Neuronal stem cell (in vitro differentiated cells): ENCODE measurements at regions not wholly inside any gene's neighbourhood (a gene's known extent, or its start where the extent isn't known, plus 50 kb on each side); places are given as distances from the start of the nearest gene placed in this dataset.
"Not testable (repeated sequence)": the region's sequence is repeated elsewhere in the genome, so short reads cannot be mapped to it uniquely, and the experiment has no call there.

Source experiments
- DNase-seq: peaks from one replicate; pipeline ENCODE4 v3.0.0-alpha.2; 2013; ENCODE audit warnings: low spot score
- H2AFZ ChIP-seq: one replicate; pipeline ENCODE4 v1.6.1; 2013; ENCODE audit warnings: mild to moderate bottlenecking, low read length, inconsistent platforms
- H2AK5ac ChIP-seq: 2 replicates; pipeline ENCODE4 v1.6.1; 2013; ENCODE audit warnings: low read depth, mild to moderate bottlenecking, inconsistent platforms, low read length, moderate library complexity, mixed read lengths
- H2BK120ac ChIP-seq: 2 replicates; pipeline ENCODE4 v1.6.1; 2013; ENCODE audit warnings: low read depth, mild to moderate bottlenecking, inconsistent platforms, low read length, moderate library complexity, mixed read lengths
- H2BK12ac ChIP-seq: one replicate; pipeline ENCODE4 v1.6.1; 2013; ENCODE audit warnings: low read length, inconsistent platforms
- H2BK15ac ChIP-seq: 2 replicates; pipeline ENCODE4 v1.6.1; 2013; ENCODE audit warnings: mild to moderate bottlenecking, low read length, inconsistent platforms, mixed read lengths
- H2BK5ac ChIP-seq: one replicate; pipeline ENCODE4 v1.6.1; 2013; ENCODE audit warnings: inconsistent platforms, mild to moderate bottlenecking, low read length, moderate library complexity
- H3K14ac ChIP-seq: one replicate; pipeline ENCODE4 v1.6.1; 2013; ENCODE audit warnings: low read length, inconsistent platforms
- H3K18ac ChIP-seq: 2 replicates; pipeline ENCODE4 v1.6.1; 2013; ENCODE audit warnings: low read length, inconsistent platforms
- H3K23ac ChIP-seq: 2 replicates; pipeline ENCODE4 v1.6.1; 2013; ENCODE audit warnings: low read depth, mild to moderate bottlenecking, mixed read lengths, low read length, inconsistent platforms; ENCODE audit not compliant: poor library complexity
- H3K27ac ChIP-seq: replicated peaks from 3 replicates; pipeline ENCODE4 v1.5.1; 2013; ENCODE audit warnings: low read length, inconsistent platforms
- H3K27me3 ChIP-seq, 3 experiments: 2 replicates each; pipeline ENCODE4 v1.6.1; 2013; ENCODE audit warnings: low read length in 3 of 3, mild to moderate bottlenecking in 2 of 3, inconsistent platforms in 1 of 3, low read depth in 1 of 3, mixed read lengths in 1 of 3, moderate library complexity in 1 of 3; ENCODE audit not compliant: control insufficient read depth in 3 of 3, insufficient read depth in 3 of 3
- H3K36me3 ChIP-seq, 2 donors: replicated peaks in 1 of 2; 2 replicates each; pipeline ENCODE4 v1.6.1; 2013; ENCODE audit warnings: low read length in 2 of 2; ENCODE audit not compliant: control insufficient read depth in 2 of 2, insufficient read depth in 2 of 2
- H3K4ac ChIP-seq: 2 replicates; pipeline ENCODE4 v1.6.1; 2013; ENCODE audit warnings: inconsistent platforms, mild to moderate bottlenecking, low read length, moderate library complexity
- H3K4me1 ChIP-seq, 2 donors: 1 replicate in 1 of 2; 2 replicates in 1 of 2; pipeline ENCODE4 v1.6.1; 2013; ENCODE audit warnings: low read length in 2 of 2, low read depth in 1 of 2; ENCODE audit not compliant: control insufficient read depth in 2 of 2, insufficient read depth in 1 of 2
- H3K4me2 ChIP-seq: one replicate; pipeline ENCODE4 v1.6.1; 2013; ENCODE audit warnings: mild to moderate bottlenecking, low read length, inconsistent platforms; ENCODE audit not compliant: insufficient read depth, poor library complexity, severe bottlenecking
- H3K4me3 ChIP-seq, 2 donors: 2 replicates each; pipeline ENCODE4 v1.5.1; 2013; ENCODE audit warnings: low read length in 2 of 2, mild to moderate bottlenecking in 2 of 2, inconsistent platforms in 1 of 2, moderate library complexity in 1 of 2
- H3K79me1 ChIP-seq: one replicate; pipeline ENCODE4 v1.6.1; 2013; ENCODE audit warnings: low read depth, mild to moderate bottlenecking, inconsistent platforms, low read length, moderate library complexity
- H3K9ac ChIP-seq: one replicate; pipeline ENCODE4 v1.6.1; 2013; ENCODE audit warnings: mild to moderate bottlenecking, low read depth, low read length, inconsistent platforms; ENCODE audit not compliant: poor library complexity
- H3K9me3 ChIP-seq, 2 donors: replicated peaks in 1 of 2; 2 replicates each; pipeline versions ENCODE3 to v1.6.1; 2013; ENCODE audit warnings: low read length in 2 of 2, mild to moderate bottlenecking in 2 of 2, inconsistent platforms in 1 of 2, low read depth in 1 of 2, mixed read lengths in 1 of 2, moderate library complexity in 1 of 2; ENCODE audit not compliant: control insufficient read depth in 2 of 2, insufficient read depth in 1 of 2
- H4K8ac ChIP-seq: one replicate; pipeline ENCODE4 v1.6.1; 2013; ENCODE audit warnings: low read depth, mild to moderate bottlenecking, inconsistent platforms, low read length, moderate library complexity
- H4K91ac ChIP-seq: one replicate; pipeline ENCODE4 v1.6.1; 2013; ENCODE audit warnings: low read length, low read depth, mild to moderate bottlenecking, inconsistent platforms; ENCODE audit not compliant: poor library complexity
- WGBS, 2 donors: extraction: QIAGEN DNeasy Blood & Tissue Kit; methylation state at CpG; one replicate each; pipeline ENCODE4 v1.1.7; 2013; ENCODE audit warnings: missing lambda C conversion rate in 2 of 2, mixed read lengths in 1 of 2; ENCODE audit not compliant: insufficient read length in 2 of 2, insufficient replicate concordance in 1 of 2; ENCODE audit errors: extremely low coverage in 2 of 2; 5-methylcytosine and 5-hydroxymethylcytosine counted together

DNA sequence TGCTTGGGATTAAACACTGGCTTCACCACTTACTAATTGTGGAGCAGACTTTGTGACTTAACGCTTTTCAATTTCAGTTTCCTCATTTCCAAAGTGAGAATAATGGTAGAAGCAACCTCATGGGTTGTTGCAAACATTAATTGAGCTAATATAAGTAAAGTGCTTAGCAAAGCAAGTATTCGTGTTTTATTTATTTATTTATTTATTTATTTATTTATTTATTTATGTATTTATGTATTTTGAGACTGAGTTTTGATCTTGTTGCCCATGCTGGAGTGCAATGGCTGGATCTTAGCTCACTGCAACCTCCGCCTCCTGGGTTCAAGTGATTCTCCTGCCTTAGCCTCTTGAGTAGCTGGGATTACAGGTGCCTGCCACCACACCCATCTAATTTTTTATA is 171.2 kb upstream of the SLC16A7 start:
- not testable (repeated sequence) for H2AK5ac ChIP-seq, H4K91ac ChIP-seq, H3K14ac ChIP-seq, H3K4ac ChIP-seq, H2BK12ac ChIP-seq, H4K8ac ChIP-seq, H3K23ac ChIP-seq, H2BK15ac ChIP-seq, H3K36me3 ChIP-seq, H3K4me2 ChIP-seq, H3K9ac ChIP-seq, H3K9me3 ChIP-seq, H2AFZ ChIP-seq, DNase-seq, H2BK5ac ChIP-seq, H3K4me1 ChIP-seq, H3K4me3 ChIP-seq, H3K27ac ChIP-seq, H3K27me3 ChIP-seq, H3K18ac ChIP-seq, H2BK120ac ChIP-seq, H3K79me1 ChIP-seq
- no CpG with 5 or more reads among the region's 3 CpGs for WGBS, 2 donors

GRCh38 chr12:59414051-59414450 is 181.8 kb upstream of the SLC16A7 start:
- H2BK5ac ChIP-seq = no peak overlapping the region
- H3K4me1 ChIP-seq = no peaks in the 10 kb centered on the region
- H3K9me3 ChIP-seq = no peaks in the 10 kb centered on the region
- no peak for DNase-seq
- no peak overlapping the region for H3K9ac ChIP-seq
- no peak overlapping the region for H2BK12ac ChIP-seq
- H2BK15ac ChIP-seq = no peak overlapping the region
- no peak overlapping the region for H4K91ac ChIP-seq
- H2AK5ac ChIP-seq = no peak overlapping the region
- no peaks in the 10 kb centered on the region for H3K36me3 ChIP-seq
- H3K79me1 ChIP-seq = no peaks in the 10 kb centered on the region
- no peak overlapping the region for H3K27ac ChIP-seq
- H3K4ac ChIP-seq = no peak overlapping the region
- H4K8ac ChIP-seq = no peak overlapping the region
- no peaks in the 10 kb centered on the region for H3K27me3 ChIP-seq
- no peak overlapping the region for H2AFZ ChIP-seq
- no peak overlapping the region for H3K14ac ChIP-seq
- no peak overlapping the region for H3K4me3 ChIP-seq
- no peak overlapping the region for H3K18ac ChIP-seq
- no peak overlapping the region for H2BK120ac ChIP-seq
- no CpG with 5 or more reads among the region's 1 CpG for WGBS, 2 donors
- no peak overlapping the region for H3K23ac ChIP-seq
- no peak overlapping the region for H3K4me2 ChIP-seq

GRCh38 chr12:59408431-59408830 is 187.4 kb upstream of the SLC16A7 start:
- Histone ChIP-seq H3K18ac (no peak overlapping the region), H3K79me1 (no peaks in the 10 kb centered on the region), H2BK12ac (no peak overlapping the region), H2AFZ (no peak overlapping the region), H4K8ac (no peak overlapping the region), H2BK15ac (no peak overlapping the region), H3K36me3 (no peaks in the 10 kb centered on the region), H4K91ac (no peak overlapping the region), H3K4me2 (no peak overlapping the region), H3K9me3 (no peaks in the 10 kb centered on the region), H2AK5ac (no peak overlapping the region), H2BK5ac (no peak overlapping the region), H3K4ac (no peak overlapping the region), H3K27me3 (no peaks in the 10 kb centered on the region), H3K14ac (no peak overlapping the region), H3K23ac (no peak overlapping the region), H3K4me1 (no peaks in the 10 kb centered on the region), H2BK120ac (no peak overlapping the region), H3K27ac (no peak overlapping the region), H3K4me3 (no peak overlapping the region), H3K9ac (no peak overlapping the region)
- DNase-seq = no peak
- no CpG with 5 or more reads among the region's 1 CpG for WGBS, 2 donors

GRCh38 chr12:59407799-59408198 is 188.0 kb upstream of the SLC16A7 start:
- H3K4ac ChIP-seq = no peak overlapping the region
- no peak overlapping the region for H2AFZ ChIP-seq
- H3K9me3 ChIP-seq = no peaks in the 10 kb centered on the region
- no peak overlapping the region for H2AK5ac ChIP-seq
- no peak overlapping the region for H3K27ac ChIP-seq
- H2BK12ac ChIP-seq = no peak overlapping the region
- H3K79me1 ChIP-seq = no peaks in the 10 kb centered on the region
- no peak overlapping the region for H3K4me3 ChIP-seq
- no CpG with 5 or more reads among the region's 2 CpGs for WGBS, 2 donors
- no peak overlapping the region for H3K9ac ChIP-seq
- H3K4me2 ChIP-seq = no peak overlapping the region
- no peak overlapping the region for H3K18ac ChIP-seq
- no peak overlapping the region for H2BK120ac ChIP-seq
- no peak overlapping the region for H2BK15ac ChIP-seq
- no peak for DNase-seq
- no peaks in the 10 kb centered on the region for H3K27me3 ChIP-seq
- H4K8ac ChIP-seq = no peak overlapping the region
- H3K23ac ChIP-seq = no peak overlapping the region
- no peak overlapping the region for H2BK5ac ChIP-seq
- H3K36me3 ChIP-seq = no peaks in the 10 kb centered on the region
- H3K14ac ChIP-seq = no peak overlapping the region
- H4K91ac ChIP-seq = no peak overlapping the region
- no peaks in the 10 kb centered on the region for H3K4me1 ChIP-seq
